ENCODE measurements at regions not wholly inside any gene's neighbourhood (a gene's known extent, or its start where the extent isn't known, plus 50 kb on each side); places are given as distances from the start of the nearest gene placed in this dataset.

GRCh38 chr7:109926738-109927137 lies 1164.2 kb upstream of the LRRN3 start:
- no peaks in the 10 kb centered on the region for H3K27me3 ChIP-seq
- intact Hi-C loops (cut with DNase I): no loop called here
- H3K9me3 ChIP-seq: peaks cover 0 to 29% of the 10 kb centered on the region in 2 donors
- no peak overlapping the region for H3K27ac ChIP-seq
- H3K36me3 ChIP-seq: no peaks in the 10 kb centered on the region
- no peaks in the 10 kb centered on the region for H3K4me1 ChIP-seq
- TF ChIP-seq CTCF (IDR thresholded peaks at IDR 0.05): no peak
- DNase-seq (no peak), ATAC-seq (no peak)
- H3K4me3 ChIP-seq: no peak overlapping the region

GRCh38 chr7:109930049-109930448 lies 1160.9 kb upstream of the LRRN3 start:
- Histone ChIP-seq H3K4me1 (no peaks in the 10 kb centered on the region), H3K36me3 (no peaks in the 10 kb centered on the region), H3K4me3 (no peak overlapping the region), H3K9me3 (peaks cover 0 to 10% of the 10 kb centered on the region in 2 donors), H3K27me3 (no peaks in the 10 kb centered on the region), H3K27ac (no peak overlapping the region)
- no peak for DNase-seq
- ATAC-seq: no peak
- intact Hi-C loops (cut with DNase I): no loop called here
- TF ChIP-seq CTCF (IDR thresholded peaks at IDR 0.05): no peak

GRCh38 chr7:109939207-109939606 lies 1151.7 kb upstream of the LRRN3 start:
- no peaks in the 10 kb centered on the region for H3K4me1 ChIP-seq
- no peak for TF ChIP-seq CTCF (IDR thresholded peaks at IDR 0.05)
- peaks cover 0 to 18% of the 10 kb centered on the region in 2 donors for H3K9me3 ChIP-seq
- H3K27ac ChIP-seq: no peak overlapping the region
- intact Hi-C loops (cut with DNase I): no loop called here
- ATAC-seq (no peak), DNase-seq (no peak)
- H3K36me3 ChIP-seq: no peaks in the 10 kb centered on the region
- H3K27me3 ChIP-seq: no peaks in the 10 kb centered on the region
- no peak overlapping the region for H3K4me3 ChIP-seq

- no peak overlapping the region for H3K4me3 ChIP-seq
- intact Hi-C loops (cut with DNase I): no loop called here
- ATAC-seq: no peak
- TF ChIP-seq CTCF (IDR thresholded peaks at IDR 0.05): no peak
- no peak for DNase-seq
- no peaks in the 10 kb centered on the region for H3K36me3 ChIP-seq
- H3K27me3 ChIP-seq: no peaks in the 10 kb centered on the region
- H3K4me1 ChIP-seq: no peaks in the 10 kb centered on the region
- H3K27ac ChIP-seq: no peak overlapping the region
- peaks cover 0 to 8% of the 10 kb centered on the region in 2 donors for H3K9me3 ChIP-seq
Measured at GRCh38 chr7:109945820-109946518, 1145.0 kb upstream of the LRRN3 start.

- TF ChIP-seq CTCF (IDR thresholded peaks at IDR 0.05): no peak
- no peak for ATAC-seq
- H3K27ac ChIP-seq: no peak overlapping the region
- no peaks in the 10 kb centered on the region for H3K27me3 ChIP-seq
- no peak overlapping the region for H3K4me3 ChIP-seq
- H3K4me1 ChIP-seq: no peaks in the 10 kb centered on the region
- H3K9me3 ChIP-seq: peaks cover 0 to 2% of the 10 kb centered on the region in 2 donors
- intact Hi-C loops (cut with DNase I): no loop called here
- DNase-seq: no peak
- no peaks in the 10 kb centered on the region for H3K36me3 ChIP-seq
Measured at GRCh38 chr7:109950256-109950655, 1140.7 kb upstream of the LRRN3 start.
